Lower leg skin (tissue), 3 donors: ENCODE measurements at regions not wholly inside any gene's neighbourhood (a gene's known extent, or its start where the extent isn't known, plus 50 kb on each side); places are given as distances from the start of the nearest gene placed in this dataset.

ENCODE experiments used
- POLR2A ChIP-seq, 2 donors: fragments of 450-650 bp; IDR thresholded peaks; one replicate each; pipeline ENCODE4 v1.6.1; 2016 to 2017; ENCODE audit warnings: antibody characterized with exemption in 2 of 2, mild to moderate bottlenecking in 1 of 2, moderate library complexity in 1 of 2
- TF ChIP-seq, protein P1 (sequence below), 3 donors: fragments of 450-650 bp; IDR thresholded peaks; one replicate each; pipeline ENCODE4 v1.5.1; 2016; ENCODE audit warnings: antibody characterized with exemption in 3 of 3, mild to moderate bottlenecking in 3 of 3, moderate library complexity in 2 of 3

DNA sequence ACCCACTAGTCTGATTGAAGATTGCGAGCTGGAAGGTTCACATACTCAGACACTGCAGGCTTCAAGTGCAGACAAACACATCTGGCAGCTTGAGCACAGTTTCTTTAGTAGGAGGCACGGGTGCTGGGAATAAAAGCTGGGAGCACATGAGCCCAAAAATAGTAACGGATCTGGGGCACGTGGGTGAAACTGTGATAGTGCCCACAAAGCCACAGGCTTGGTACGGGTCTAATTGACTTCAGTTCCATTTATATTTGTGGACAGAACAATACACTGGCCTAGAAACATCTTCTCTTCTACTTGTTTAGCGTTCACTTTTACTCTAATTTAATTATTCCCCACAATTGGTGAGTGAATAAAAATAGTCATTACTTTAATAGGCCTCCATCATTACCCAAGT is 2370.7 kb downstream of the PCDH7 start:
- TF ChIP-seq, protein P1, sequence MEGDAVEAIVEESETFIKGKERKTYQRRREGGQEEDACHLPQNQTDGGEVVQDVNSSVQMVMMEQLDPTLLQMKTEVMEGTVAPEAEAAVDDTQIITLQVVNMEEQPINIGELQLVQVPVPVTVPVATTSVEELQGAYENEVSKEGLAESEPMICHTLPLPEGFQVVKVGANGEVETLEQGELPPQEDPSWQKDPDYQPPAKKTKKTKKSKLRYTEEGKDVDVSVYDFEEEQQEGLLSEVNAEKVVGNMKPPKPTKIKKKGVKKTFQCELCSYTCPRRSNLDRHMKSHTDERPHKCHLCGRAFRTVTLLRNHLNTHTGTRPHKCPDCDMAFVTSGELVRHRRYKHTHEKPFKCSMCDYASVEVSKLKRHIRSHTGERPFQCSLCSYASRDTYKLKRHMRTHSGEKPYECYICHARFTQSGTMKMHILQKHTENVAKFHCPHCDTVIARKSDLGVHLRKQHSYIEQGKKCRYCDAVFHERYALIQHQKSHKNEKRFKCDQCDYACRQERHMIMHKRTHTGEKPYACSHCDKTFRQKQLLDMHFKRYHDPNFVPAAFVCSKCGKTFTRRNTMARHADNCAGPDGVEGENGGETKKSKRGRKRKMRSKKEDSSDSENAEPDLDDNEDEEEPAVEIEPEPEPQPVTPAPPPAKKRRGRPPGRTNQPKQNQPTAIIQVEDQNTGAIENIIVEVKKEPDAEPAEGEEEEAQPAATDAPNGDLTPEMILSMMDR (IDR thresholded peaks at IDR 0.05): no peak
- no peak for TF ChIP-seq POLR2A (IDR thresholded peaks at IDR 0.05)
